GM12872 (cell line): ENCODE measurements at regions not wholly inside any gene's neighbourhood (a gene's known extent, or its start where the extent isn't known, plus 50 kb on each side); places are given as distances from the start of the nearest gene placed in this dataset.

Experiments
- CTCF ChIP-seq: IDR thresholded peaks from 3 replicates; pipeline ENCODE4 v1.5.1; 2011; ENCODE audit warnings: low read depth, mild to moderate bottlenecking, low read length, moderate library complexity; ENCODE audit not compliant: insufficient read depth

- TF ChIP-seq CTCF, result no peak
Measured at GRCh38 chr7:41633690-41634089, 69.2 kb downstream of the INHBA start.

- no peak for TF ChIP-seq CTCF
Measured at GRCh38 chr7:41630741-41631140, 72.1 kb downstream of the INHBA start.

GRCh38 chr7:41629711-41630111 is 73.2 kb downstream of the INHBA start:
- no peak for TF ChIP-seq CTCF

- no peak for TF ChIP-seq CTCF
Measured at GRCh38 chr7:41628901-41629300, 74.0 kb downstream of the INHBA start.

- no peak for TF ChIP-seq CTCF
Measured at GRCh38 chr7:41627645-41628298, 75.1 kb downstream of the INHBA start.

GRCh38 chr7:41624818-41625217 is 78.1 kb downstream of the INHBA start:
- TF ChIP-seq CTCF, result no peak

GRCh38 chr7:41621953-41622831 is 80.7 kb downstream of the INHBA start:
- no peak for TF ChIP-seq CTCF
